ENCODE measurements at regions not wholly inside any gene's neighbourhood (a gene's known extent, or its start where the extent isn't known, plus 50 kb on each side); places are given as distances from the start of the nearest gene placed in this dataset.
A peak's percentile ranks its signal among the peaks of the same experiment; 100 is the strongest.

GRCh38 chr11:70727021-70727420, 328.7 kb downstream of the CTTN start:
- no peak overlapping the region for H2AFZ ChIP-seq (ENCODE audit: low read depth, low read length)
- no peak overlapping the region for H3K4me2 ChIP-seq (ENCODE audit: low read length)
- H3K9ac ChIP-seq (ENCODE audit: low read length) = no peak overlapping the region
- H3K27me3 ChIP-seq (ENCODE audit: insufficient read depth, low read depth, low read length) = no peaks in the 10 kb centered on the region
- no peaks in the 10 kb centered on the region for H4K20me1 ChIP-seq (ENCODE audit: insufficient read depth)
- TF ChIP-seq EP300 (conservative IDR thresholded peaks at IDR 0.05; ENCODE audit: poor library complexity, severe bottlenecking) (no peak), CTCF (IDR thresholded peaks at IDR 0.05; ENCODE audit: poor library complexity, severe bottlenecking) (no peak), POLR2AphosphoS5 (IDR thresholded peaks at IDR 0.05) (no peak), SMC3 (conservative IDR thresholded peaks at IDR 0.05; ENCODE audit: poor library complexity) (no peak), TAF1 (IDR thresholded peaks at IDR 0.05; ENCODE audit: low read depth) (no peak), MXI1 (conservative IDR thresholded peaks at IDR 0.05; ENCODE audit: poor library complexity, severe bottlenecking) (no peak), EZH2 (IDR thresholded peaks at IDR 0.05; ENCODE audit: borderline replicate concordance, insufficient read depth, low read length, poor library complexity, severe bottlenecking) (no peak), RAD21 (conservative IDR thresholded peaks at IDR 0.05) (no peak), REST (IDR thresholded peaks at IDR 0.05; ENCODE audit: borderline replicate concordance) (no peak)
- no peaks in the 10 kb centered on the region for H3K9me2 ChIP-seq (ENCODE audit: insufficient read depth, low read length)
- H3K4me3 ChIP-seq (ENCODE audit: low read length) = no peak overlapping the region
- H3K36me3 ChIP-seq (ENCODE audit: insufficient read depth, low read length) = no peaks in the 10 kb centered on the region
- no peaks in the 10 kb centered on the region for H3F3A ChIP-seq (ENCODE audit: insufficient read depth, low read length, poor library complexity, severe bottlenecking)
- no peaks in the 10 kb centered on the region for H3K79me2 ChIP-seq (replicated peaks; ENCODE audit: insufficient read depth, low read length)
- no peaks in the 10 kb centered on the region for H3K9me3 ChIP-seq (ENCODE audit: low read length)
- no peak overlapping the region for H3K27ac ChIP-seq (ENCODE audit: low read length)

- H3K27ac ChIP-seq (ENCODE audit: low read length) = no peak overlapping the region
Measured at GRCh38 chr11:70727899-70728620, 329.7 kb downstream of the CTTN start.

More at GRCh38 chr11:70727899-70728620, 329.7 kb downstream of the CTTN start:
- Histone ChIP-seq H3K9me3 (ENCODE audit: low read length) (no peaks in the 10 kb centered on the region), H2AFZ (ENCODE audit: low read depth, low read length) (no peak overlapping the region), H3K9me2 (ENCODE audit: insufficient read depth, low read length) (no peaks in the 10 kb centered on the region), H3F3A (ENCODE audit: insufficient read depth, low read length, poor library complexity, severe bottlenecking) (no peaks in the 10 kb centered on the region), H3K79me2 (replicated peaks; ENCODE audit: insufficient read depth, low read length) (no peaks in the 10 kb centered on the region), H3K9ac (ENCODE audit: low read length) (no peak overlapping the region), H3K4me2 (ENCODE audit: low read length) (no peak overlapping the region), H3K36me3 (ENCODE audit: insufficient read depth, low read length) (no peaks in the 10 kb centered on the region), H4K20me1 (ENCODE audit: insufficient read depth) (no peaks in the 10 kb centered on the region), H3K27me3 (ENCODE audit: insufficient read depth, low read depth, low read length) (no peaks in the 10 kb centered on the region), H3K4me3 (ENCODE audit: low read length) (peak overlapping the region; percentile 30)
- TF ChIP-seq SMC3 (conservative IDR thresholded peaks at IDR 0.05; ENCODE audit: poor library complexity) (no peak), EP300 (conservative IDR thresholded peaks at IDR 0.05; ENCODE audit: poor library complexity, severe bottlenecking) (no peak), RAD21 (conservative IDR thresholded peaks at IDR 0.05) (no peak), EZH2 (IDR thresholded peaks at IDR 0.05; ENCODE audit: borderline replicate concordance, insufficient read depth, low read length, poor library complexity, severe bottlenecking) (no peak), REST (IDR thresholded peaks at IDR 0.05; ENCODE audit: borderline replicate concordance) (no peak), TAF1 (IDR thresholded peaks at IDR 0.05; ENCODE audit: low read depth) (no peak), CTCF (IDR thresholded peaks at IDR 0.05; ENCODE audit: poor library complexity, severe bottlenecking) (no peak), MXI1 (conservative IDR thresholded peaks at IDR 0.05; ENCODE audit: poor library complexity, severe bottlenecking) (no peak), POLR2AphosphoS5 (IDR thresholded peaks at IDR 0.05) (no peak)
